Mucosa of gallbladder (tissue), 1 donor: ENCODE measurements at regions not wholly inside any gene's neighbourhood (a gene's known extent, or its start where the extent isn't known, plus 50 kb on each side); places are given as distances from the start of the nearest gene placed in this dataset.
"Not testable (repeated sequence)": the region's sequence is repeated elsewhere in the genome, so short reads cannot be mapped to it uniquely, and the experiment has no call there.

Experiments
- DNase-seq: peaks from one replicate; pipeline ENCODE4 v3.0.0-alpha.2; 2020; ENCODE audit warnings: low spot score
- donor health status: DM: no; HTN: no; CAD: no.

GRCh38 chr5:6273749-6274148, 104.6 kb downstream of the MED10 start:
- no peak for DNase-seq

- no peak for DNase-seq
Observed at GRCh38 chr5:6273090-6273735, 105.1 kb downstream of the MED10 start.

GRCh38 chr5:6269925-6270324, 108.4 kb downstream of the MED10 start:
- DNase-seq = no peak

- DNase-seq = no peak
Observed at GRCh38 chr5:6266671-6267197, 111.6 kb downstream of the MED10 start.

- DNase-seq = no peak
Observed at GRCh38 chr5:6264394-6264793, 114.0 kb downstream of the MED10 start.

GRCh38 chr5:6262651-6263363, 115.5 kb downstream of the MED10 start:
- DNase-seq = no peak

GRCh38 chr5:6261668-6262067, 116.7 kb downstream of the MED10 start:
- no peak for DNase-seq

- no peak for DNase-seq
Observed at GRCh38 chr5:6261256-6261655, 117.1 kb downstream of the MED10 start.

- no peak for DNase-seq
Observed at GRCh38 chr5:6260846-6261245, 117.5 kb downstream of the MED10 start.

- DNase-seq = no peak
Observed at GRCh38 chr5:6256901-6257300, 121.4 kb downstream of the MED10 start.

GRCh38 chr5:6255956-6256355, 122.4 kb downstream of the MED10 start:
- no peak for DNase-seq

GRCh38 chr5:6253846-6254245, 124.5 kb downstream of the MED10 start:
- no peak for DNase-seq

GRCh38 chr5:6253281-6253680, 125.1 kb downstream of the MED10 start:
- DNase-seq = no peak

GRCh38 chr5:6252581-6252980, 125.8 kb downstream of the MED10 start:
- DNase-seq = no peak

- DNase-seq = no peak
Observed at GRCh38 chr5:6251565-6252102, 126.7 kb downstream of the MED10 start.

GRCh38 chr5:6250121-6250520, 128.2 kb downstream of the MED10 start:
- DNase-seq = no peak

GRCh38 chr5:6248132-6248531, 130.2 kb downstream of the MED10 start:
- DNase-seq = no peak

- no peak for DNase-seq
Observed at GRCh38 chr5:6246820-6247437, 131.4 kb downstream of the MED10 start.

- no peak for DNase-seq
Observed at GRCh38 chr5:6244339-6244714, 134.0 kb downstream of the MED10 start.

- no peak for DNase-seq
Observed at GRCh38 chr5:6243706-6244338, 134.5 kb downstream of the MED10 start.

GRCh38 chr5:6241056-6241455, 137.3 kb downstream of the MED10 start:
- DNase-seq = not testable (repeated sequence)

GRCh38 chr5:6236858-6237481, 141.4 kb downstream of the MED10 start:
- DNase-seq = peak; percentile 5
